ENCODE measurements at regions not wholly inside any gene's neighbourhood (a gene's known extent, or its start where the extent isn't known, plus 50 kb on each side); places are given as distances from the start of the nearest gene placed in this dataset.

GRCh38 chr10:125599194-125599593 lies 83.8 kb downstream of the TEX36 start:
- Histone ChIP-seq H3K4me3 (replicated peaks in 1 of 2; ENCODE audit: low read depth in 1 of 2, low read length in 2 of 2) (no peak overlapping the region), H3K36me3 (ENCODE audit: control insufficient read depth in 1 of 2, insufficient read depth in 2 of 2, low read length in 2 of 2) (no peaks in the 10 kb centered on the region), H3K9me3 (ENCODE audit: control insufficient read depth in 1 of 2, insufficient read depth in 1 of 2, low read depth in 1 of 2, low read length in 2 of 2) (peaks cover 11 to 17% of the 10 kb centered on the region in 2 experiments; a peak in 3 of 4 replicates), H4K20me1 (ENCODE audit: insufficient read depth) (no peaks in the 10 kb centered on the region), H3K4me2 (ENCODE audit: low read length) (no peak overlapping the region), H3K9me2 (ENCODE audit: insufficient read depth) (no peaks in the 10 kb centered on the region), H2AFZ (ENCODE audit: low read depth, low read length, poor library complexity, severe bottlenecking) (no peak overlapping the region), H3K4me1 (ENCODE audit: control insufficient read depth in 1 of 2, insufficient read depth in 2 of 2, low read length in 2 of 2) (no peaks in the 10 kb centered on the region), H3K79me2 (ENCODE audit: insufficient read depth, low read length) (no peaks in the 10 kb centered on the region), H3K27me3 (ENCODE audit: insufficient read depth, low read length) (no peaks in the 10 kb centered on the region), H3K9ac (ENCODE audit: low read length) (no peak overlapping the region), H3K27ac (ENCODE audit: low read depth, low read length) (no peak overlapping the region)
- no peak for DNase-seq (ENCODE audit: low read depth, low spot score)
- ChIA-PET RAD21 (ENCODE audit: low non-redundant PET in 1 of 2, low total read pairs in 2 of 2, uncharacterized antibody in 2 of 2, unreplicated experiment in 2 of 2) (no interaction called here), POLR2A (no interaction called here), CTCF (no interaction called here)
- no peak for ATAC-seq
- intact Hi-C loops (cut with micrococcal nuclease): no loop called here
- no TSS peak for BruUV-seq (replicated peaks)
- TF ChIP-seq CEBPB (IDR thresholded peaks at IDR 0.05; ENCODE audit: low read depth) (no peak), JUND (IDR thresholded peaks at IDR 0.05) (no peak), POLR2A (IDR thresholded peaks at IDR 0.05; ENCODE audit: borderline replicate concordance, extremely low read depth, insufficient read depth, insufficient read length) (no peak), POLR2AphosphoS5 (IDR thresholded peaks at IDR 0.05; ENCODE audit: low read depth, low read length) (no peak), RAD21 (IDR thresholded peaks at IDR 0.05; ENCODE audit: low read depth) (no peak), YY1 (IDR thresholded peaks at IDR 0.05; ENCODE audit: extremely low read depth, insufficient replicate concordance, low read depth, low read length) (no peak)
- TF ChIP-seq, protein P1, sequence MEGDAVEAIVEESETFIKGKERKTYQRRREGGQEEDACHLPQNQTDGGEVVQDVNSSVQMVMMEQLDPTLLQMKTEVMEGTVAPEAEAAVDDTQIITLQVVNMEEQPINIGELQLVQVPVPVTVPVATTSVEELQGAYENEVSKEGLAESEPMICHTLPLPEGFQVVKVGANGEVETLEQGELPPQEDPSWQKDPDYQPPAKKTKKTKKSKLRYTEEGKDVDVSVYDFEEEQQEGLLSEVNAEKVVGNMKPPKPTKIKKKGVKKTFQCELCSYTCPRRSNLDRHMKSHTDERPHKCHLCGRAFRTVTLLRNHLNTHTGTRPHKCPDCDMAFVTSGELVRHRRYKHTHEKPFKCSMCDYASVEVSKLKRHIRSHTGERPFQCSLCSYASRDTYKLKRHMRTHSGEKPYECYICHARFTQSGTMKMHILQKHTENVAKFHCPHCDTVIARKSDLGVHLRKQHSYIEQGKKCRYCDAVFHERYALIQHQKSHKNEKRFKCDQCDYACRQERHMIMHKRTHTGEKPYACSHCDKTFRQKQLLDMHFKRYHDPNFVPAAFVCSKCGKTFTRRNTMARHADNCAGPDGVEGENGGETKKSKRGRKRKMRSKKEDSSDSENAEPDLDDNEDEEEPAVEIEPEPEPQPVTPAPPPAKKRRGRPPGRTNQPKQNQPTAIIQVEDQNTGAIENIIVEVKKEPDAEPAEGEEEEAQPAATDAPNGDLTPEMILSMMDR (IDR thresholded peaks at IDR 0.05 in 2 of 3, conservative IDR thresholded peaks at IDR 0.05 in 1 of 3; ENCODE audit: borderline replicate concordance in 1 of 3, insufficient read depth in 1 of 3, low read depth in 2 of 3, low read length in 2 of 3): no peak

DNA sequence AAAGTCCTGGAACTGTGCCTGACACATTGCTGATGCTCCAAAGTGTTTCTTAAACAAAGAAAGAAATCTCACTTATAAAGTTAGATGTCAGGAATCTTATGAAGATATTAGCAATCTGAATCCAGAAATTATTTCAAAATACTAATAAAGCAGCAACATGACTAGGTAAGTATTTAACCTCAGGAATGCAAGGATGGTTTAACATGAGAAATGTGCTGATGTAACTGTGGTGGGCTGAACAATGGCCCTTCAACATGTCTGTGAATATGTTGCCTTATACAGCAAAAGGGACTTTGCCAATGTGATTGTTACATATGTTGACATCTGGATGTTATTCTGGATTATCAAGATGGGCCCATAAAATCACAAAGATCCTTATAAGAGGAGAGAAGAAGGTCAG lies 87.1 kb downstream of the TEX36 start:
- CTCF ChIA-PET: no interaction called here
- 0 out of 2 replicates have a peak, but pooled peaks cover 8% of the 10 kb centered on the region for H3K27me3 ChIP-seq (ENCODE audit: insufficient read depth, low read length)
- H3K79me2 ChIP-seq (ENCODE audit: insufficient read depth, low read length): no peaks in the 10 kb centered on the region
- RAD21 ChIA-PET (ENCODE audit: low non-redundant PET in 1 of 2, low total read pairs in 2 of 2, uncharacterized antibody in 2 of 2, unreplicated experiment in 2 of 2): no interaction called here
- ATAC-seq (no peak), DNase-seq (ENCODE audit: low read depth, low spot score) (no peak)
- intact Hi-C loops (cut with micrococcal nuclease): no loop called here
- no peak overlapping the region for H2AFZ ChIP-seq (ENCODE audit: low read depth, low read length, poor library complexity, severe bottlenecking)
- H3K4me2 ChIP-seq (ENCODE audit: low read length): no peak overlapping the region
- no peak overlapping the region for H3K9ac ChIP-seq (ENCODE audit: low read length)
- BruUV-seq (replicated peaks): no TSS peak
- H4K20me1 ChIP-seq (ENCODE audit: insufficient read depth): no peaks in the 10 kb centered on the region
- TF ChIP-seq JUND (IDR thresholded peaks at IDR 0.05): no peak
- no peak for TF ChIP-seq CEBPB (IDR thresholded peaks at IDR 0.05; ENCODE audit: low read depth)
- TF ChIP-seq REST (IDR thresholded peaks at IDR 0.05; ENCODE audit: low read depth): no peak
- no peak for TF ChIP-seq TCF7L2 (IDR thresholded peaks at IDR 0.05; ENCODE audit: borderline replicate concordance, extremely low read depth, insufficient read depth, insufficient read length)
- TF ChIP-seq EZH2phosphoT487 (IDR thresholded peaks at IDR 0.05; ENCODE audit: borderline replicate concordance): no peak
- POLR2A ChIA-PET: no interaction called here
- no peak overlapping the region for H3K4me3 ChIP-seq (replicated peaks in 1 of 2; ENCODE audit: low read depth in 1 of 2, low read length in 2 of 2)
- H3K27ac ChIP-seq (ENCODE audit: low read depth, low read length): no peak overlapping the region
- H3K36me3 ChIP-seq (ENCODE audit: control insufficient read depth in 1 of 2, insufficient read depth in 2 of 2, low read length in 2 of 2): no peaks in the 10 kb centered on the region
- H3K9me3 ChIP-seq (ENCODE audit: control insufficient read depth in 1 of 2, insufficient read depth in 1 of 2, low read depth in 1 of 2, low read length in 2 of 2): peaks cover 11 to 17% of the 10 kb centered on the region in 2 experiments; a peak in 3 of 4 replicates
- H3K4me1 ChIP-seq (ENCODE audit: control insufficient read depth in 1 of 2, insufficient read depth in 2 of 2, low read length in 2 of 2): no peaks in the 10 kb centered on the region
- no peaks in the 10 kb centered on the region for H3K9me2 ChIP-seq (ENCODE audit: insufficient read depth)

All from HCT116 (cell line).